Lung (tissue), 11 donors: ENCODE measurements at regions not wholly inside any gene's neighbourhood (a gene's known extent, or its start where the extent isn't known, plus 50 kb on each side); places are given as distances from the start of the nearest gene placed in this dataset.

ENCODE experiments used
- ATAC-seq: fragments of 200-7000 bp; cut with Tn5 transposase; one replicate; pipeline ENCODE4 v1.9.1; 2020; ENCODE audit warnings: moderate number of reproducible peaks; ENCODE audit not compliant: insufficient read depth, low FRiP score
- DNase-seq, 3 donors: peaks; one replicate each; pipeline ENCODE4 v3.0.0-alpha.2; 2013 to 2017
- H3K27ac ChIP-seq, 2 donors: one replicate each; pipeline ENCODE4 v1.5.1; 2013; ENCODE audit warnings: mild to moderate bottlenecking in 2 of 2, moderate library complexity in 2 of 2, control low read depth in 1 of 2, inconsistent platforms in 1 of 2, low read depth in 1 of 2, low read length in 1 of 2
- H3K27me3 ChIP-seq, 3 donors: one replicate each; pipeline ENCODE4 v1.5.1; 2013; ENCODE audit warnings: low read length in 2 of 3; ENCODE audit not compliant: control insufficient read depth in 3 of 3, insufficient read depth in 3 of 3
- H3K36me3 ChIP-seq, 4 donors: one replicate each; pipeline ENCODE4 v1.5.1; 2013; ENCODE audit warnings: low read length in 4 of 4, mild to moderate bottlenecking in 1 of 4, moderate library complexity in 1 of 4; ENCODE audit not compliant: control insufficient read depth in 4 of 4, insufficient read depth in 4 of 4
- H3K4me1 ChIP-seq, 5 donors: one replicate each; pipeline ENCODE4 v1.5.1; 2013; ENCODE audit warnings: low read length in 5 of 5, mild to moderate bottlenecking in 2 of 5, moderate library complexity in 1 of 5; ENCODE audit not compliant: control insufficient read depth in 5 of 5, insufficient read depth in 5 of 5
- H3K4me3 ChIP-seq: one replicate; pipeline ENCODE4 v1.5.1; 2013; ENCODE audit warnings: mild to moderate bottlenecking, control low read depth, moderate library complexity
- H3K9ac ChIP-seq, 2 donors: one replicate each; pipeline ENCODE4 v1.5.1; 2013; ENCODE audit warnings: low read length in 2 of 2, control low read depth in 1 of 2; ENCODE audit not compliant: insufficient read depth in 1 of 2
- H3K9me3 ChIP-seq, 4 donors: one replicate each; pipeline ENCODE4 v1.5.1; 2013; ENCODE audit warnings: low read length in 3 of 4, mild to moderate bottlenecking in 1 of 4, moderate library complexity in 1 of 4; ENCODE audit not compliant: control insufficient read depth in 4 of 4, insufficient read depth in 3 of 4
- CTCF ChIP-seq: IDR thresholded peaks from 2 replicates; pipeline ENCODE4 v1.5.1; 2012; ENCODE audit warnings: mild to moderate bottlenecking; ENCODE audit errors: control extremely low read depth, extremely low read depth
- WGBS, 2 donors: extraction: QIAGEN DNeasy Blood & Tissue Kit; methylation state at CpG; one replicate each; pipeline ENCODE4 v1.1.7; 2013; 5-methylcytosine and 5-hydroxymethylcytosine counted together
- donor health status: control.
- donor health status: control.
- donor health status: Bipolar disorder and iron deficiency.
- donor health status: healthy.
- donor health status: DM: yes; HTN: yes; CAD: no.

- Histone ChIP-seq H3K4me3 (no peak overlapping the region), H3K4me1 (no peaks in the 10 kb centered on the region), H3K27ac (no peak overlapping the region), H3K36me3 (no peaks in the 10 kb centered on the region), H3K9me3 (no peaks in the 10 kb centered on the region), H3K9ac (no peak overlapping the region), H3K27me3 (peaks cover 0 to 16% (median 0%) of the 10 kb centered on the region in 3 donors)
- DNase-seq: no peak
- no peak for TF ChIP-seq CTCF
- no peak for ATAC-seq
- 60 to 74% methylated on average over 5 of the region's 5 CpGs for WGBS, 2 donors
These were observed 82.0 kb downstream of the MRM1 start for GRCh38 chr17:36683387-36683786.

- no peaks in the 10 kb centered on the region for H3K9me3 ChIP-seq
- H3K36me3 ChIP-seq: no peaks in the 10 kb centered on the region
- no peak overlapping the region for H3K27ac ChIP-seq
- H3K4me3 ChIP-seq: no peak overlapping the region
- no peak overlapping the region for H3K9ac ChIP-seq
- 81 to 87% methylated on average over 4 of the region's 4 CpGs for WGBS, 2 donors
- DNase-seq (no peak), ATAC-seq (no peak)
- no peak for TF ChIP-seq CTCF
- H3K4me1 ChIP-seq: no peaks in the 10 kb centered on the region
- H3K27me3 ChIP-seq: peaks cover 0 to 16% (median 0%) of the 10 kb centered on the region in 3 donors
These were observed 82.8 kb downstream of the MRM1 start for GRCh38 chr17:36684134-36684533.

- Histone ChIP-seq H3K36me3 (no peaks in the 10 kb centered on the region), H3K9ac (no peak overlapping the region), H3K4me3 (no peak overlapping the region), H3K4me1 (no peaks in the 10 kb centered on the region), H3K27ac (no peak overlapping the region), H3K9me3 (no peaks in the 10 kb centered on the region), H3K27me3 (peaks cover 0 to 12% (median 0%) of the 10 kb centered on the region in 3 donors)
- DNase-seq (no peak), ATAC-seq (no peak)
- TF ChIP-seq CTCF: no peak
- 69 to 77% methylated on average over 15 of the region's 15 CpGs for WGBS, 2 donors
These were observed 84.8 kb downstream of the MRM1 start for GRCh38 chr17:36686123-36686669.

GRCh38 chr17:36687736-36688135 lies 86.4 kb downstream of the MRM1 start:
- H3K36me3 ChIP-seq: no peaks in the 10 kb centered on the region
- no peak overlapping the region for H3K27ac ChIP-seq
- no peaks in the 10 kb centered on the region for H3K9me3 ChIP-seq
- no peak overlapping the region for H3K9ac ChIP-seq
- no peak overlapping the region for H3K4me3 ChIP-seq
- 46 to 50% methylated on average over 5 of the region's 5 CpGs for WGBS, 2 donors
- no peaks in the 10 kb centered on the region for H3K4me1 ChIP-seq
- no peak for TF ChIP-seq CTCF
- DNase-seq: no peak
- peaks cover 0 to 12% (median 0%) of the 10 kb centered on the region in 3 donors for H3K27me3 ChIP-seq
- ATAC-seq: no peak
